ENCODE measurements at regions not wholly inside any gene's neighbourhood (a gene's known extent, or its start where the extent isn't known, plus 50 kb on each side); places are given as distances from the start of the nearest gene placed in this dataset.

- H3K4me3 ChIP-seq (ENCODE audit: low read depth in 1 of 2, low read length in 2 of 2) = no peak overlapping the region
- no peak overlapping the region for H3K27ac ChIP-seq (ENCODE audit: low read length)
- no peaks in the 10 kb centered on the region for H3K27me3 ChIP-seq (ENCODE audit: low read depth, low read length)
- H3K4me1 ChIP-seq (ENCODE audit: control insufficient read depth in 1 of 2, insufficient read depth in 2 of 2, low read length in 2 of 2) = no peaks in the 10 kb centered on the region
- H3K9me3 ChIP-seq (ENCODE audit: control insufficient read depth in 1 of 2, low read length in 2 of 2) = no peaks in the 10 kb centered on the region
- no peaks in the 10 kb centered on the region for H3K36me3 ChIP-seq (ENCODE audit: control insufficient read depth in 1 of 2, insufficient read depth in 2 of 2, low read length in 2 of 2)
Observed at GRCh38 chr4:123777373-123777772, 380.8 kb downstream of the SPRY1 start.

DNA sequence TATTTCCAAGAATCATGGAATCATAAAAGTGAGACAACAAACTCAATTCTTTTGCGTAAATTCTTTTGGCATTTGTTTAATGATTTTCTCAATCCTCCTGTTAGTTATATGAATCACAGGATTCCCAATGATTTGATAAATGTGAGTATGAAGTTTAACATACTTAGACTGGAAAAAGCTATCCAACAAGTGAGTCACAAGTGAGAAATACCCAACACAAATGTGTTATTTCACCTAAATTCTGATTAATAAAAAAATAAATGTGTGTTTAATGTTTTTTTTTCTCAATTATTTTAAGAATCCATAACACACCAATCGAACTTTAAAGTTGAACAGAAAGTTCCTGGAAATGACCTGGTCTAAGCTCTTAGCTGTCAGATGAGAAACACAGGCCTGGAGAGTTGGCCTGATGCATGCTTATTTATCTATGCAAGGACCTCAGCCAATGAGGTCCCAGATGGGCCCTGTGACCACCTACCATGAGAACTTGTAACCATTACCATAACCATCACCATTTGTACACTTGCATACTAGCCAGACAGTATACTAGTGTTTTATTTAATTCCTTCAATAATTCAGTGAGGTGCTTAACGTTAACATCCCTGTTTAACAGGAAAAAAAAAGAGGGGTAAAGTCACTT is 386.7 kb downstream of the SPRY1 start:
- no peaks in the 10 kb centered on the region for H3K27me3 ChIP-seq (ENCODE audit: low read depth, low read length)
- no peaks in the 10 kb centered on the region for H3K4me1 ChIP-seq (ENCODE audit: control insufficient read depth in 1 of 2, insufficient read depth in 2 of 2, low read length in 2 of 2)
- no peaks in the 10 kb centered on the region for H3K9me3 ChIP-seq (ENCODE audit: control insufficient read depth in 1 of 2, low read length in 2 of 2)
- peak overlapping the region; percentile 27 for H3K27ac ChIP-seq (ENCODE audit: low read length)
- no peak overlapping the region for H3K4me3 ChIP-seq (ENCODE audit: low read depth in 1 of 2, low read length in 2 of 2)
- H3K36me3 ChIP-seq (ENCODE audit: control insufficient read depth in 1 of 2, insufficient read depth in 2 of 2, low read length in 2 of 2) = no peaks in the 10 kb centered on the region

DNA sequence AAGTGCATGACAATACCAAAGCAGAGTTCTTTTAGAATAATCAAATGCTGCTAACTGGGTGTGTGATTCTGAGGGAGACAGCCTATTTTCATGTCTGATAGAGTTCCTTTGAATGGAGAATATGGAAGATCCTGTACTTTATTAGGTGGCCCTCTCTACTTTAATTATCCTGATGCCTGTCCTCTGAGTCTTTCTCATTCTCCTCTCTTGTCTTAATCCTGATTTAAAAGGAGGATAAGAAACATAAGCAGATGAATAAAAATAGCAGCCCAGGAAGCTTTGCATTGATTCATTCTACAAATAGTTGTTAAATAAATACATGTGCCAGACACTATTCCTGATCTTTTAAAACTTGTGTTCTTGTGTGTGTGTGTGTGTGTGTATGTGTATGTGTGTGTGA is 387.3 kb downstream of the SPRY1 start:
- no peak overlapping the region for H3K4me3 ChIP-seq (ENCODE audit: low read depth in 1 of 2, low read length in 2 of 2)
- no peaks in the 10 kb centered on the region for H3K4me1 ChIP-seq (ENCODE audit: control insufficient read depth in 1 of 2, insufficient read depth in 2 of 2, low read length in 2 of 2)
- peak overlapping the region; percentile 27 for H3K27ac ChIP-seq (ENCODE audit: low read length)
- no peaks in the 10 kb centered on the region for H3K36me3 ChIP-seq (ENCODE audit: control insufficient read depth in 1 of 2, insufficient read depth in 2 of 2, low read length in 2 of 2)
- no peaks in the 10 kb centered on the region for H3K27me3 ChIP-seq (ENCODE audit: low read depth, low read length)
- no peaks in the 10 kb centered on the region for H3K9me3 ChIP-seq (ENCODE audit: control insufficient read depth in 1 of 2, low read length in 2 of 2)

GRCh38 chr4:123784626-123785025 is 388.0 kb downstream of the SPRY1 start:
- H3K27me3 ChIP-seq (ENCODE audit: low read depth, low read length) = no peaks in the 10 kb centered on the region
- no peaks in the 10 kb centered on the region for H3K4me1 ChIP-seq (ENCODE audit: control insufficient read depth in 1 of 2, insufficient read depth in 2 of 2, low read length in 2 of 2)
- H3K9me3 ChIP-seq (ENCODE audit: control insufficient read depth in 1 of 2, low read length in 2 of 2) = no peaks in the 10 kb centered on the region
- H3K4me3 ChIP-seq (ENCODE audit: low read depth in 1 of 2, low read length in 2 of 2) = no peak overlapping the region
- peak overlapping the region; percentile 27 for H3K27ac ChIP-seq (ENCODE audit: low read length)
- no peaks in the 10 kb centered on the region for H3K36me3 ChIP-seq (ENCODE audit: control insufficient read depth in 1 of 2, insufficient read depth in 2 of 2, low read length in 2 of 2)

DNA sequence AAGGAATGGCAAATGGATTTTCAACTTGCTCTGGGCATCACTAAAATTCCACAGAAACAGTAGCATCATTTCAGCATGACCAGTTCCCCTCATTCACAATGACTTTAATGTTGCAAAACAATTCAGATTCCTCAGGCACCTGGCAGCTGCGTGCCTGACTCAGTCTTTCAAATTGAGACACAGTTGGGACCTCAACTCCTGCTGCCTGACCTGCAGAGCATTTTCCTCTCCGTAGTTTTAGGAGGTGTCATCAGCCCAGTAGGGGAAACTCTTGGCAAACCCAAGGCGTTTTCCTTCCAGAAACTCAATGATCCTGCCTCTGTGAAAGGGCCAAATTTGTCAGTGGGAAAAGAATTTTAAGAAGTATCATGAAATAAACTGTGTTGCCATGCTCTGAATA is 388.9 kb downstream of the SPRY1 start:
- H3K4me3 ChIP-seq (ENCODE audit: low read depth in 1 of 2, low read length in 2 of 2) = no peak overlapping the region
- H3K27me3 ChIP-seq (ENCODE audit: low read depth, low read length) = no peaks in the 10 kb centered on the region
- peak overlapping the region; percentile 27 for H3K27ac ChIP-seq (ENCODE audit: low read length)
- H3K4me1 ChIP-seq (ENCODE audit: control insufficient read depth in 1 of 2, insufficient read depth in 2 of 2, low read length in 2 of 2) = no peaks in the 10 kb centered on the region
- H3K36me3 ChIP-seq (ENCODE audit: control insufficient read depth in 1 of 2, insufficient read depth in 2 of 2, low read length in 2 of 2) = no peaks in the 10 kb centered on the region
- no peaks in the 10 kb centered on the region for H3K9me3 ChIP-seq (ENCODE audit: control insufficient read depth in 1 of 2, low read length in 2 of 2)

DNA sequence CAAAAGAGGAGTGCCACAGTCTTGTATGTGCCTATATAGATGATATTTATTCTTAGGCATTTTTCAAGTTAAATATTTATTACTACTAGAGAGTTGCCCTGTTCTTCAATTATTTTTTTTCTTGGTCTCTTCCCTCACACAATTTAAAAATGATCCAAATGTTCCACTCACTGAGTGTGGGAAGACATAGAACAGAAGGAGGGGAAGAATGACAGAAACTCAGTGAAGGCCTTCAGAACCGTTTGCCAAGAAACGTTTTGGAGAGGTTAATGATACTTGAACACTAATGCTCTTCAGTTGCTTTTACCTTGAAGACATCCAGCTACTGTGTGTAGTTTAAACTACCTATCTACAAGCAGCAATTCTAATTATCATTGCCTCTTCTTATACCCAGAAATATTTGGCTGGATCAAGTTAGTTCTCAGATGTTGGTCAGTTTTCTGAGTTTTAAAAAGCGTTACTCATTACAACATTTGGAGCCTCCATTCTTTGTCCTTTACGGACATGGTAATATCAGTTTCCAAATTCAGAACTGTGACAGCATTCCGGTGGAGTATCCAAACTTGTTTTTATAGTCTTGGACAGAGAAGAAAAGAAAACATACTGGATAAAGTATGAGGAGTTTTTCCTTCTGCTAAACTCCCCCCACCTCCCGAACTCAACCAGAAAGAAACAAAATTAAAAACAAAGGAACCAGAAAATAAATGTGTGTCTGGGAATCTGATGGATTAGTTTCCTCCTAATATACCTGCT is 389.7 kb downstream of the SPRY1 start:
- H3K27ac ChIP-seq (ENCODE audit: low read length) = peak overlapping the region; percentile 27
- H3K27me3 ChIP-seq (ENCODE audit: low read depth, low read length) = no peaks in the 10 kb centered on the region
- H3K4me3 ChIP-seq (ENCODE audit: low read depth in 1 of 2, low read length in 2 of 2) = no peak overlapping the region
- no peaks in the 10 kb centered on the region for H3K9me3 ChIP-seq (ENCODE audit: control insufficient read depth in 1 of 2, low read length in 2 of 2)
- H3K36me3 ChIP-seq (ENCODE audit: control insufficient read depth in 1 of 2, insufficient read depth in 2 of 2, low read length in 2 of 2) = no peaks in the 10 kb centered on the region
- H3K4me1 ChIP-seq (ENCODE audit: control insufficient read depth in 1 of 2, insufficient read depth in 2 of 2, low read length in 2 of 2) = no peaks in the 10 kb centered on the region

DNA sequence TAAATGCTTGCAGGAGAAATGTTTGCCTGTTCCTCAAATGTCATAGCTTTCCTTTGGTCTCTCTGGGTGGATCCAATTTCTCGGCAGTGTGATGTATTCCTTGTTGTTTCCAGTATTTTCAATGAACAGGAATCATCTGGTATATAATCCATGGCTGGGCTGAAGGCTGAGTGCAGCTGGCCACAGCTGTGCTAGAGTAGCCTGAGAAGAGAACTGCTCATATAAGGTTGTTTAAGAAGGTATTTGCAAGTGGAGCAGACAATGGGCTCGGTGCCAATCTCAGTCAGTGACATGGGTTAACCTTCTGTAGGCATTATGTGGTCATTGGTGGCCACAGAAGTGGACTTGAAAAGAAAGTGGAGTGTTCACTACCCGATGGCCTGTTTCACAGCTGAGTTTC is 390.3 kb downstream of the SPRY1 start:
- Histone ChIP-seq H3K27ac (ENCODE audit: low read length) (peak overlapping the region; percentile 27), H3K4me1 (ENCODE audit: control insufficient read depth in 1 of 2, insufficient read depth in 2 of 2, low read length in 2 of 2) (no peaks in the 10 kb centered on the region), H3K9me3 (ENCODE audit: control insufficient read depth in 1 of 2, low read length in 2 of 2) (no peaks in the 10 kb centered on the region), H3K4me3 (ENCODE audit: low read depth in 1 of 2, low read length in 2 of 2) (no peak overlapping the region), H3K36me3 (ENCODE audit: control insufficient read depth in 1 of 2, insufficient read depth in 2 of 2, low read length in 2 of 2) (no peaks in the 10 kb centered on the region), H3K27me3 (ENCODE audit: low read depth, low read length) (no peaks in the 10 kb centered on the region)

- Histone ChIP-seq H3K4me3 (ENCODE audit: low read depth in 1 of 2, low read length in 2 of 2) (no peak overlapping the region), H3K9me3 (ENCODE audit: control insufficient read depth in 1 of 2, low read length in 2 of 2) (no peaks in the 10 kb centered on the region), H3K27ac (ENCODE audit: low read length) (peak overlapping the region; percentile 27), H3K4me1 (ENCODE audit: control insufficient read depth in 1 of 2, insufficient read depth in 2 of 2, low read length in 2 of 2) (no peaks in the 10 kb centered on the region), H3K27me3 (ENCODE audit: low read depth, low read length) (no peaks in the 10 kb centered on the region), H3K36me3 (ENCODE audit: control insufficient read depth in 1 of 2, insufficient read depth in 2 of 2, low read length in 2 of 2) (no peaks in the 10 kb centered on the region)
Observed at GRCh38 chr4:123787512-123788080, 391.0 kb downstream of the SPRY1 start.

DNA sequence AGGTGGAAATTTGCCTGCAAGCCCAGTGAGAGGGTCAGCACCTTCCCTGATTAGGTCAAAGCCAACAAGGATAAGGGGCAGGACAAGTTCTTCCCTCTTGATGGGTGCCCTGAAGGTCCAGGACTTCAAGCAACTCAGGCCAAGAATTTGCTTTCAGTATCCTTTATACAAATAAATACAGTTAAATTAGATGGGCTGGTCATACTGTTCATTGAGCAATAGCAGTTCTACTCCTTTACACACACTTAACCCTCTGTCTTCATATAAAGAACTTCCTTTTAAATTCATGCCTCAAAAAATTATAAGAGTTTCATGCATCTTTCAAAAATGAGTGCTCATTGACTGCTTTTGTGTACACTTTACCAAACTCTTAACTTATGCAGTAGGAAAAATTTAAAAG is 392.0 kb downstream of the SPRY1 start:
- peak overlapping the region; percentile 1 for H3K27ac ChIP-seq (ENCODE audit: low read length)
- no peaks in the 10 kb centered on the region for H3K27me3 ChIP-seq (ENCODE audit: low read depth, low read length)
- no peak overlapping the region for H3K4me3 ChIP-seq (ENCODE audit: low read depth in 1 of 2, low read length in 2 of 2)
- no peaks in the 10 kb centered on the region for H3K36me3 ChIP-seq (ENCODE audit: control insufficient read depth in 1 of 2, insufficient read depth in 2 of 2, low read length in 2 of 2)
- no peaks in the 10 kb centered on the region for H3K9me3 ChIP-seq (ENCODE audit: control insufficient read depth in 1 of 2, low read length in 2 of 2)
- H3K4me1 ChIP-seq (ENCODE audit: control insufficient read depth in 1 of 2, insufficient read depth in 2 of 2, low read length in 2 of 2) = no peaks in the 10 kb centered on the region

DNA sequence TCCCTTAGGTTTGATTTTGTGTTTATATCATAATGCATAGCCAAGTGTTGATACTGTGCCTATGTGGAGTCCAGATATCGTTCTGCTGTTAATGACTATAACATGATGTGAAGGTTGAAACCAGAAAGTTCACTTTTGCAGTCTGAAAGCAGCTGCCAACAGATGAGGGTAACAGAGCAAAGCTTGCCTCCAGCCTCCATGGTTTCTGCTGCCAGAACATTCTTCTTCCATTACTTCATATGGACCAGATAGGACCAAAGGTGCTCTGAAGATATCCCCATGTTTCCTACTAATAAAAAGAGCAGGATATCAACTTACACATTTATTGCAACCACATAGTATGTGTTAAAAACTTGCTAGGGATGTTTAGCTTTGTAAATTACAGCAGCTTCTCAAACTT is 394.1 kb downstream of the SPRY1 start:
- no peak overlapping the region for H3K27ac ChIP-seq (ENCODE audit: low read length)

DNA sequence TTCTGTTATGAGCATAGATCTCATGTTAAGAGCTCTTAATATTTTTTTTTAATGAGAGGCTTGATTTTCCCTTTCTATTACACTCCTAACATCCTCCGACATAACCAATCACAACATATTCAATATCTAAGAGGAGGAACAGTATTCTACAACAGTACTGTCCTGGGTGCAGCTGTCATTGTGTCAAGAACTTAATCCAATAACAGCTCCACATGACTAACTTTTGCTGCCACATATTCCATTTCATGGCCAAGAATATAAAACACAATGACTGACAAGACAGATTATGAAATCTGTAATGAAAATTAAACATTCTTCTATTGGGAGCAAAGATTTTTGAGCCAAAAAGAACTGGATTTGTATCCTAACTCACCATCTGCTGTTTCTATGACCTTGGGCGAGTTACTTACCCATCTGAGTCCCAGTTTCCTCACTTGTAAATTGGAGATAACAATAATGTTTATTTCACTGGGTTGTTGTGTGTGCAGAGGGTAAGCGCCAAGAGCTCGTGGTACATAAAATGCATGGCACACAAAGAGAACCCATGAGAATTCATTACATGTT is 405.6 kb downstream of the SPRY1 start:
- H3K27ac ChIP-seq (ENCODE audit: low read length) = no peak overlapping the region
- no peaks in the 10 kb centered on the region for H3K36me3 ChIP-seq (ENCODE audit: control insufficient read depth in 1 of 2, insufficient read depth in 2 of 2, low read length in 2 of 2)
- H3K27me3 ChIP-seq (ENCODE audit: low read depth, low read length) = no peaks in the 10 kb centered on the region
- H3K4me1 ChIP-seq (ENCODE audit: control insufficient read depth in 1 of 2, insufficient read depth in 2 of 2, low read length in 2 of 2) = peaks cover 0 to 3% of the 10 kb centered on the region in 2 donors
- peaks cover 0 to 3% of the 10 kb centered on the region in 2 donors for H3K9me3 ChIP-seq (ENCODE audit: control insufficient read depth in 1 of 2, low read length in 2 of 2)
- H3K4me3 ChIP-seq (ENCODE audit: low read depth in 1 of 2, low read length in 2 of 2) = no peak overlapping the region

More for the DNA sequence above, 394.1 kb downstream of the SPRY1 start:
- H3K36me3 ChIP-seq (ENCODE audit: control insufficient read depth in 1 of 2, insufficient read depth in 2 of 2, low read length in 2 of 2) = no peaks in the 10 kb centered on the region
- no peaks in the 10 kb centered on the region for H3K4me1 ChIP-seq (ENCODE audit: control insufficient read depth in 1 of 2, insufficient read depth in 2 of 2, low read length in 2 of 2)
- no peak overlapping the region for H3K4me3 ChIP-seq (ENCODE audit: low read depth in 1 of 2, low read length in 2 of 2)
- no peaks in the 10 kb centered on the region for H3K27me3 ChIP-seq (ENCODE audit: low read depth, low read length)
- no peaks in the 10 kb centered on the region for H3K9me3 ChIP-seq (ENCODE audit: control insufficient read depth in 1 of 2, low read length in 2 of 2)
